ENCODE measurements at regions not wholly inside any gene's neighbourhood (a gene's known extent, or its start where the extent isn't known, plus 50 kb on each side); places are given as distances from the start of the nearest gene placed in this dataset.
"Not testable (repeated sequence)": the region's sequence is repeated elsewhere in the genome, so short reads cannot be mapped to it uniquely, and the experiment has no call there.

GRCh38 chr12:75815756-75816155, 215.8 kb downstream of the PHLDA1 start:
- DNase-seq (ENCODE audit: low read depth, low spot score), result no peak
- peak overlapping the region; percentile 93 for H3K27ac ChIP-seq

- H3K27ac ChIP-seq, result peak overlapping the region; percentile 93
- peak; percentile 48 for DNase-seq (ENCODE audit: low read depth, low spot score)
Observed at GRCh38 chr12:75814851-75815754, 216.5 kb downstream of the PHLDA1 start.

GRCh38 chr12:75813072-75813471, 218.5 kb downstream of the PHLDA1 start:
- no peak overlapping the region for H3K27ac ChIP-seq
- no peak for DNase-seq (ENCODE audit: low read depth, low spot score)

- H3K27ac ChIP-seq, result no peak overlapping the region
- no peak for DNase-seq (ENCODE audit: low read depth, low spot score)
Observed at GRCh38 chr12:75812271-75813018, 219.1 kb downstream of the PHLDA1 start.

- no peak for DNase-seq (ENCODE audit: low read depth, low spot score)
- H3K27ac ChIP-seq, result no peak overlapping the region
Observed at GRCh38 chr12:75809746-75810145, 221.8 kb downstream of the PHLDA1 start.

- H3K27ac ChIP-seq, result no peak overlapping the region
- DNase-seq (ENCODE audit: low read depth, low spot score), result no peak
Observed at GRCh38 chr12:75807494-75807893, 224.1 kb downstream of the PHLDA1 start.

- DNase-seq (ENCODE audit: low read depth, low spot score), result no peak
- no peak overlapping the region for H3K27ac ChIP-seq
Observed at GRCh38 chr12:75805905-75806304, 225.7 kb downstream of the PHLDA1 start.

- H3K27ac ChIP-seq, result no peak overlapping the region
- no peak for DNase-seq (ENCODE audit: low read depth, low spot score)
Observed at GRCh38 chr12:75805320-75805719, 226.3 kb downstream of the PHLDA1 start.

DNA sequence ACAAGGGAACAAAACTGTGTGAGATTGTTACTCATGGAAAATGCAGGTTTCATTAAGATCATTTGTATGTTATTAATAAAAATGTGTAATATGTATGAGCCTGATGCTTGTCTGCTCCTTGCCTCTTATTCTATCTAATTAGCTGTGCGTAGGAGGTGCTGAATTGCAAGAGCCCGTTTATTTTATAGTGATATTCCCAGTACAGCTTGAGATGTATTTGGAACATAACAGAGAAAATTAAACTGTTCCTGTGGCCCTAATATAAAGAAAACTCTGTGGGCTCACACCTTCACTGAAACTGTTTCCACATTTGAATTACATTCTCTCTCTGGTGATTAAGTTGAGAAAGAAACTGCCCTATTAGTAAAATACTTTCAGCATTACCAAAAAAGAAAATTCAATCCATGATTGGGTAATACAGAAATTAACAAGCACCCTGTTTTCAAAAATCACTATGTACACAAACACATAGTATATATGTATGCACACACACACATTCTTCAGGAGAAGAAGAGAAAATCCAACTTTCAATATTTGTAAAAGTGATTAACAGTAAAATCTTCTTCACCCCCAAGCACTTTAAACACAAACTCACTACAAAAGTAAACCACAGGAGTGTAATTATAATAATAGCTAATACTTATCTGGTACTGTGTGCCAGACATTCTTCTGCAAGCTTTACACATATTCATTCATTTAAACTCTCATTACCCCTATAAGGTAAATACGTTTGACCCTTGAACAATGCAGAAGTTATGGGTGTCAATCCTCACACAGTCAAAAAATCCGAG, 233.2 kb downstream of the PHLDA1 start:
- H3K27ac ChIP-seq, result no peak overlapping the region
- no peak for DNase-seq (ENCODE audit: low read depth, low spot score)

GRCh38 chr12:75795125-75795524, 236.5 kb downstream of the PHLDA1 start:
- no peak for DNase-seq (ENCODE audit: low read depth, low spot score)

GRCh38 chr12:75792687-75793086, 238.9 kb downstream of the PHLDA1 start:
- H3K27ac ChIP-seq, result peak overlapping the region; percentile 97
- DNase-seq (ENCODE audit: low read depth, low spot score), result no peak

More at GRCh38 chr12:75795125-75795524, 236.5 kb downstream of the PHLDA1 start:
- H3K27ac ChIP-seq, result no peak overlapping the region

GRCh38 chr12:75790219-75790618, 241.4 kb downstream of the PHLDA1 start:
- peak; percentile 22 for DNase-seq (ENCODE audit: low read depth, low spot score)

DNA sequence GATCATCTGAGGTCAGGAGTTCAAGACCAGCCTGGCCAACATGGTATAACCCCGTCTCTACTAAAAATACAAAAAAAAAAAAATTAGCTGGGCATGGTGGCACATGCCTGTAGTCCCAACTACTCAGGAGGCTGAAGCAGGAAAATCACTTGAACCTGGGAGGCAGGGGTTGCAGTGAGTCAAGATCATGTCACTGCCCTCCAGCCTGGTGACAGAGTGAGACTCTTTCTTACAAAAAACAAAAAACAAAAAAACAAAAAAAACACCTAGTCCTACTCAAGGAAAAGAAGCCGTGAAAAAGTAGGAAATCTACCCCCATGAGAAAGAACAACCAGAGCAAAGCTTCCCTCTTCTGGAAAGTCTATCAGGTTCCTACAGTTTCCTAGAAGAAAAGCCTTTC, 244.4 kb downstream of the PHLDA1 start:
- DNase-seq (ENCODE audit: low read depth, low spot score), result not testable (repeated sequence)
- peak overlapping the region; percentile 97 for H3K27ac ChIP-seq

More at GRCh38 chr12:75790219-75790618, 241.4 kb downstream of the PHLDA1 start:
- H3K27ac ChIP-seq, result peak overlapping the region; percentile 97

GRCh38 chr12:75786070-75786469, 245.5 kb downstream of the PHLDA1 start:
- H3K27ac ChIP-seq, result peak overlapping the region; percentile 97
- DNase-seq (ENCODE audit: low read depth, low spot score), result no peak

- DNase-seq (ENCODE audit: low read depth, low spot score), result no peak
- peak overlapping the region; percentile 97 for H3K27ac ChIP-seq
Observed at GRCh38 chr12:75784591-75784990, 247.0 kb downstream of the PHLDA1 start.

- peak overlapping the region; percentile 97 for H3K27ac ChIP-seq
- no peak for DNase-seq (ENCODE audit: low read depth, low spot score)
Observed at GRCh38 chr12:75783093-75783877, 248.3 kb downstream of the PHLDA1 start.

DNA sequence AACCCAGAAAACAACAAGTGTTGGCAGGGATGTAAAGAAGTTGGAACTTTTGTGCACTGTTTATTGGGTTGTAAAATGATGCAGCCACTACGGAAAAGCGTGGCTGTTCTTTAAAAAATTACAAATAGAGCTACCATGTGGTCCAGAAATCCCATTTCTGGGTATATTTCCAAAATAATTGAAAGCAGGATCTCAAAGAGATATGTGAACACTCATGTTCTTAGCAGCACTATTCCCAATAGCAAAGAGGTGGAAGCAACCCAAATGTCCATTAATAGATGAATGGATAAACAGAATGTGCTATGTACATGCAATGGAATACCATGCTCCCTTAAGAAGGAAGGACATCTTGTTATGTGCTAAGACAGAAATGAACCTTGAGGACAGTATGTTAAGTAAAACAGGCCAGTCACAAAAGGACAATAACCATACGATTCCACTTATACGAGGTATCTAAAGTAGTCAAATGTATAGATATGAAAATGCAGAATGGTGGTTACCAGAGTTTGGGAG, 249.5 kb downstream of the PHLDA1 start:
- H3K27ac ChIP-seq, result peak overlapping the region; percentile 97
- no peak for DNase-seq (ENCODE audit: low read depth, low spot score)

GRCh38 chr12:75781532-75782046, 250.0 kb downstream of the PHLDA1 start:
- H3K27ac ChIP-seq, result peak overlapping the region; percentile 97
- peak; percentile 50 for DNase-seq (ENCODE audit: low read depth, low spot score)

DNA sequence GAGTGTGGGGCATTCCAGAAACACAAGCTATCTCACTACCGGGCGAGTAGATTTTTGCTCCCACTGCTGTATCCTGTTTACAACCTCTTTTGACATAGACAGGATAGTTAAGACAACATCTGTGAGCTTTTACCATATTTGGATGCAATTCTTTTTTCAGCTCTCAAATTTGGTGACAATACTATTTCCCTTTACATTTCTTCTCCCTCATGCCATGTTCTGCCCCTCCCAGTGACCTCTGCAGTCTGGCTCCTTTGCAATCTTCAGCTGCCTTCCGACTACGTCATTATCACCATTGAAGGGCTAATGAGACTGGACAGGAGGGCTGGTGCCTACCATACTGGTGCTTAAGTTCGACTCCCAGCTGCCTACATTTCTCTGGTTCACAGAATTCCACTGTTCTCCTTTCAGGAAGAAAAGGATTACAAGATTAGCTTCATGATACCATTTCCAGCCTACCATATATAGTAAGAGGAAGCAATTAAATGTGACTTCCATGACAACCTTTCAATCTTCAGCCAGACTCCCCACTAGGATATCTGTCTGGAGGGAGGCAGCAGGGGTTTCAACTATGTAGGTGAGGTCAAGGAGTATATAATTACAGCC, 251.6 kb downstream of the PHLDA1 start:
- DNase-seq (ENCODE audit: low read depth, low spot score), result no peak
- no peak overlapping the region for H3K27ac ChIP-seq

Data from epithelial cell of prostate (primary cell).